ENCODE measurements at regions not wholly inside any gene's neighbourhood (a gene's known extent, or its start where the extent isn't known, plus 50 kb on each side); places are given as distances from the start of the nearest gene placed in this dataset.

DNA sequence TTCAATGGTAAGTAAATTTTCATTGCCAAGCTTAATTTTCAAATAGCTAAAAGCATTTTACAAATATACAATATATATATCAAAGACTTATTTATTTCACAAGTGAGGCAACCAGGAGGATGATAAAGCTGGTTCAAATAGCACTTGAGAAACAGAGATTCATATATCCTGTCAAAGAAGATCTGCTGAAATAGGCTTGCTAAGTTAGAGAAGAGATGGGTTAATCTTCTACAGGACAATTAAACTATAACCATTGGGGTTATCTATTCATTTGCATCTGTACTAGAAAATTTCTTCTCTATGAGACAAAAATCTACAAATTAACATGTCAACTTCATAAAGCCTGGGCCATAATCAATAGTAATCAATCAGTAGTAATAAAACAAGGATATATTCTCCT is 637.7 kb upstream of the UBE2E2 start:
- no peaks in the 10 kb centered on the region for H3K27me3 ChIP-seq
- no peaks in the 10 kb centered on the region for H3K9me3 ChIP-seq
- in situ Hi-C loops (cut with MboI; ENCODE audit: low pct_ligation_motif_present in 1 of 4, low pct_unique_long_range_greater_than_20kb in 1 of 4, low sequenced_read_pairs in 3 of 4) (loop anchor here in 3 of 4 donors (10.0 to 25.0 kb wide), 4 partner anchors 319 to 397 kb away; no protein-coding TSS in a partner anchor), intact Hi-C loops (cut with DNase I; ENCODE audit: low total_unique reads) (no loop called here)
- TF ChIP-seq POLR2A (IDR thresholded peaks at IDR 0.05) (no peak), EP300 (IDR thresholded peaks at IDR 0.05; ENCODE audit: low read depth) (no peak), POLR2AphosphoS5 (IDR thresholded peaks at IDR 0.05) (no peak)
- TF ChIP-seq, protein P1, sequence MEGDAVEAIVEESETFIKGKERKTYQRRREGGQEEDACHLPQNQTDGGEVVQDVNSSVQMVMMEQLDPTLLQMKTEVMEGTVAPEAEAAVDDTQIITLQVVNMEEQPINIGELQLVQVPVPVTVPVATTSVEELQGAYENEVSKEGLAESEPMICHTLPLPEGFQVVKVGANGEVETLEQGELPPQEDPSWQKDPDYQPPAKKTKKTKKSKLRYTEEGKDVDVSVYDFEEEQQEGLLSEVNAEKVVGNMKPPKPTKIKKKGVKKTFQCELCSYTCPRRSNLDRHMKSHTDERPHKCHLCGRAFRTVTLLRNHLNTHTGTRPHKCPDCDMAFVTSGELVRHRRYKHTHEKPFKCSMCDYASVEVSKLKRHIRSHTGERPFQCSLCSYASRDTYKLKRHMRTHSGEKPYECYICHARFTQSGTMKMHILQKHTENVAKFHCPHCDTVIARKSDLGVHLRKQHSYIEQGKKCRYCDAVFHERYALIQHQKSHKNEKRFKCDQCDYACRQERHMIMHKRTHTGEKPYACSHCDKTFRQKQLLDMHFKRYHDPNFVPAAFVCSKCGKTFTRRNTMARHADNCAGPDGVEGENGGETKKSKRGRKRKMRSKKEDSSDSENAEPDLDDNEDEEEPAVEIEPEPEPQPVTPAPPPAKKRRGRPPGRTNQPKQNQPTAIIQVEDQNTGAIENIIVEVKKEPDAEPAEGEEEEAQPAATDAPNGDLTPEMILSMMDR (IDR thresholded peaks at IDR 0.05) = no peak
- no peak for DNase-seq
- no peak overlapping the region for H3K4me3 ChIP-seq
- no peak overlapping the region for H3K27ac ChIP-seq
- H3K36me3 ChIP-seq = no peaks in the 10 kb centered on the region
- no peaks in the 10 kb centered on the region for H3K4me1 ChIP-seq

DNA sequence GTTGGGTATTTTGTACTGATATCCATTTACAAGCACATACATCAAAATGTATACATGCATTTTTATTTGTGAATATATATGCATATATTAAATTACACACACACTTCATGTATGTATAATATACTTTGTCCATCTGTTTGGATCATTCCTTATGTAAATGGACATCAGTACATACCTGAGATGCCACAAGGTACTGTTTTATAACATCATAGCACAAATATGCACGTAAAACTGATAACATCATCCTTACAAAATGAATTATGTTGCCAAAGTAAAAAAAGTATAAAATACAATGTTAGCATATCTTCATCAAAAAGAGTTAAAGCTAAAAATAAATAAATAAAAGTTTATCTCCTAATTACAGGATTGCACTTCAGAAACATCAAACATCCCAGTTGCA is 634.8 kb upstream of the UBE2E2 start:
- TF ChIP-seq POLR2A (IDR thresholded peaks at IDR 0.05) = no peak
- TF ChIP-seq EP300 (IDR thresholded peaks at IDR 0.05; ENCODE audit: low read depth) = no peak
- TF ChIP-seq POLR2AphosphoS5 (IDR thresholded peaks at IDR 0.05) = no peak
- TF ChIP-seq, protein P1 (IDR thresholded peaks at IDR 0.05) = no peak
- Histone ChIP-seq H3K4me1 (no peaks in the 10 kb centered on the region), H3K27ac (no peak overlapping the region), H3K9me3 (no peaks in the 10 kb centered on the region), H3K4me3 (no peak overlapping the region), H3K27me3 (no peaks in the 10 kb centered on the region), H3K36me3 (no peaks in the 10 kb centered on the region)
- intact Hi-C loops (cut with DNase I; ENCODE audit: low total_unique reads) (no loop called here), in situ Hi-C loops (cut with MboI; ENCODE audit: low pct_ligation_motif_present in 1 of 4, low pct_unique_long_range_greater_than_20kb in 1 of 4, low sequenced_read_pairs in 3 of 4) (loop anchor here in 3 of 4 donors (10.0 to 25.0 kb wide), 4 partner anchors 317 to 394 kb away; no protein-coding TSS in a partner anchor)
- 78 to 88% methylated on average over 1 of the region's 1 CpG for WGBS, 2 donors (ENCODE audit: low coverage in 1 of 2)
- DNase-seq = no peak

DNA sequence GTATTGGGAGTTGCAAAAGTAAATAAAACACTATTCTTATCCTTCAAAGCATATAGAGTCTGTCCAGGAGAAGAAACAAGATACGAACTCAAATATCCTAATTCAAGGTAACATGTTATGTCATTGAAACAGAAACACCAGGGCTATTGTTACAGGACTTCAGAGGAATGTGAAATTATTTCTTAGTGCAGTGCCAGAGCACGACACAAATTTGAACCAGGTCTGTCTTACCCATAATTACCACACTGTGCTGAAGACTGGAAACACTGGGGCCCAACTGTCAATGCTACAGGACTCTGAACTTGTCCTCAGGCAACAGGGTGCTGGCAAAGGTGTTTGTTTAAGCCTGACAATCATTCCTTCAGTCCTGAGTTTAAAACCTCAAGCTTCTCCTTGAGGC is 633.6 kb upstream of the UBE2E2 start:
- in situ Hi-C loops (cut with MboI; ENCODE audit: low pct_ligation_motif_present in 1 of 4, low pct_unique_long_range_greater_than_20kb in 1 of 4, low sequenced_read_pairs in 3 of 4) = loop anchor here in 3 of 4 donors (10.0 to 25.0 kb wide), 4 partner anchors 315 to 393 kb away; no protein-coding TSS in a partner anchor

DNA sequence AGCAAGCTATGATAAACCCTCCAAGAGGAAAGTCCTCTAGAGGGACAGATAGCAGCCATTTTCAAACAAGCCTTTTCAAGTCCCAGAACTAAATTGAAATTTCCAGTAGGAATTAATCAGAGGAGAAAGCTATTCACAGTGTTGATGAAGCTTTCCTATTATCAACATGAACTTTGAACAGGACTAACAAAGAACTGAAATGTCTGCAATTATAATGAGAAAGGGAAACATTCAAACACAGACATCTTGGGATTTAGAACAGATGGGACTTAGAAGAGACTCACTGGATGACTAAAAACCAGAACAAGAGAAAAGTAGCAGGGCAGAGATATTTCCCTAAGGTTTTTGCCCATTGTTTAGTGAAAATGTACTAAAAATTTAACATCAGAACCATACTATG is 622.1 kb upstream of the UBE2E2 start:
- TF ChIP-seq EP300 (IDR thresholded peaks at IDR 0.05; ENCODE audit: low read depth) = no peak
- TF ChIP-seq POLR2A (IDR thresholded peaks at IDR 0.05) = no peak
- TF ChIP-seq, protein P1 (IDR thresholded peaks at IDR 0.05) = no peak
- Histone ChIP-seq H3K36me3 (no peaks in the 10 kb centered on the region), H3K4me1 (no peaks in the 10 kb centered on the region), H3K27me3 (no peaks in the 10 kb centered on the region), H3K4me3 (no peak overlapping the region), H3K27ac (no peak overlapping the region), H3K9me3 (no peaks in the 10 kb centered on the region)
- DNase-seq = no peak
- intact Hi-C loops (cut with DNase I; ENCODE audit: low total_unique reads) = no loop called here
- in situ Hi-C loops (cut with MboI; ENCODE audit: low pct_ligation_motif_present in 1 of 4, low pct_unique_long_range_greater_than_20kb in 1 of 4, low sequenced_read_pairs in 3 of 4) = no loop called here

More for the DNA sequence above, 633.6 kb upstream of the UBE2E2 start:
- DNase-seq = no peak
- TF ChIP-seq POLR2AphosphoS5 (IDR thresholded peaks at IDR 0.05) (no peak), POLR2A (IDR thresholded peaks at IDR 0.05) (no peak), EP300 (IDR thresholded peaks at IDR 0.05; ENCODE audit: low read depth) (no peak)
- TF ChIP-seq, protein P1 (IDR thresholded peaks at IDR 0.05) = no peak
- Histone ChIP-seq H3K27me3 (no peaks in the 10 kb centered on the region), H3K27ac (no peak overlapping the region), H3K9me3 (no peaks in the 10 kb centered on the region), H3K4me3 (no peak overlapping the region), H3K4me1 (no peaks in the 10 kb centered on the region), H3K36me3 (no peaks in the 10 kb centered on the region)
- WGBS, 2 donors (ENCODE audit: low coverage in 1 of 2) = 70 to 78% methylated on average over 2 of the region's 2 CpGs
- intact Hi-C loops (cut with DNase I; ENCODE audit: low total_unique reads) = no loop called here
